ENCODE measurements at regions not wholly inside any gene's neighbourhood (a gene's known extent, or its start where the extent isn't known, plus 50 kb on each side); places are given as distances from the start of the nearest gene placed in this dataset.

- TF ChIP-seq SNAI2 (CRISPR knock-in tag; IDR thresholded peaks at IDR 0.05) (no peak), ZNF8 (CRISPR knock-in tag; IDR thresholded peaks at IDR 0.05) (no peak), RARB (CRISPR knock-in tag; IDR thresholded peaks at IDR 0.05) (no peak), ZC3H10 (CRISPR knock-in tag; IDR thresholded peaks at IDR 0.05) (no peak), GLIS3 (CRISPR knock-in tag; IDR thresholded peaks at IDR 0.05) (no peak), CSRNP3 (CRISPR knock-in tag; IDR thresholded peaks at IDR 0.05) (no peak), ZNF70 (CRISPR knock-in tag; IDR thresholded peaks at IDR 0.05) (no peak), ISL1 (CRISPR knock-in tag; IDR thresholded peaks at IDR 0.05) (no peak)
- TF ChIP-seq, protein P1, sequence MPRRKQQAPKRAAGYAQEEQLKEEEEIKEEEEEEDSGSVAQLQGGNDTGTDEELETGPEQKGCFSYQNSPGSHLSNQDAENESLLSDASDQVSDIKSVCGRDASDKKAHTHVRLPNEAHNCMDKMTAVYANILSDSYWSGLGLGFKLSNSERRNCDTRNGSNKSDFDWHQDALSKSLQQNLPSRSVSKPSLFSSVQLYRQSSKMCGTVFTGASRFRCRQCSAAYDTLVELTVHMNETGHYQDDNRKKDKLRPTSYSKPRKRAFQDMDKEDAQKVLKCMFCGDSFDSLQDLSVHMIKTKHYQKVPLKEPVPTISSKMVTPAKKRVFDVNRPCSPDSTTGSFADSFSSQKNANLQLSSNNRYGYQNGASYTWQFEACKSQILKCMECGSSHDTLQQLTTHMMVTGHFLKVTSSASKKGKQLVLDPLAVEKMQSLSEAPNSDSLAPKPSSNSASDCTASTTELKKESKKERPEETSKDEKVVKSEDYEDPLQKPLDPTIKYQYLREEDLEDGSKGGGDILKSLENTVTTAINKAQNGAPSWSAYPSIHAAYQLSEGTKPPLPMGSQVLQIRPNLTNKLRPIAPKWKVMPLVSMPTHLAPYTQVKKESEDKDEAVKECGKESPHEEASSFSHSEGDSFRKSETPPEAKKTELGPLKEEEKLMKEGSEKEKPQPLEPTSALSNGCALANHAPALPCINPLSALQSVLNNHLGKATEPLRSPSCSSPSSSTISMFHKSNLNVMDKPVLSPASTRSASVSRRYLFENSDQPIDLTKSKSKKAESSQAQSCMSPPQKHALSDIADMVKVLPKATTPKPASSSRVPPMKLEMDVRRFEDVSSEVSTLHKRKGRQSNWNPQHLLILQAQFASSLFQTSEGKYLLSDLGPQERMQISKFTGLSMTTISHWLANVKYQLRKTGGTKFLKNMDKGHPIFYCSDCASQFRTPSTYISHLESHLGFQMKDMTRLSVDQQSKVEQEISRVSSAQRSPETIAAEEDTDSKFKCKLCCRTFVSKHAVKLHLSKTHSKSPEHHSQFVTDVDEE (CRISPR knock-in tag; IDR thresholded peaks at IDR 0.05) = no peak
These were observed 298.5 kb downstream of the SRGAP2C start for GRCh38 chr1:121483234-121483633.
